Effector memory CD8-positive, alpha-beta T cell (primary cell): ENCODE measurements at regions not wholly inside any gene's neighbourhood (a gene's known extent, or its start where the extent isn't known, plus 50 kb on each side); places are given as distances from the start of the nearest gene placed in this dataset.
"Not testable (repeated sequence)": the region's sequence is repeated elsewhere in the genome, so short reads cannot be mapped to it uniquely, and the experiment has no call there.

Experiments
- ATAC-seq: fragments of 150-1000 bp; cut with Tn5 transposase; replicated peaks from 2 replicates; pipeline ENCODE4 v1.10.0; 2021; ENCODE audit warnings: mild to moderate bottlenecking, moderate library complexity
- DNase-seq, 3 experiments: peaks; one replicate each; pipeline ENCODE4 v3.0.0; 2021
- H3K27ac Mint-ChIP-seq, 2 donors: one replicate each; pipeline ENCODE4 v1.8.0; 2022; ENCODE audit warnings: mild to moderate bottlenecking in 2 of 2, mixed read lengths in 2 of 2, moderate library complexity in 2 of 2
- H3K27me3 Mint-ChIP-seq, 2 donors: one replicate each; pipeline ENCODE4 v1.8.0; 2022; ENCODE audit warnings: mixed read lengths in 2 of 2
- H3K36me3 Mint-ChIP-seq: one replicate; pipeline ENCODE4 v1.8.0; 2022; ENCODE audit warnings: mild to moderate bottlenecking, moderate library complexity, mixed read lengths; ENCODE audit not compliant: insufficient read depth
- H3K4me1 Mint-ChIP-seq, 2 donors: one replicate each; pipeline ENCODE4 v1.8.0; 2022; ENCODE audit warnings: low read depth in 2 of 2, mixed read lengths in 2 of 2
- H3K4me3 Mint-ChIP-seq, 2 donors: one replicate each; pipeline ENCODE4 v1.8.0; 2022; ENCODE audit warnings: mild to moderate bottlenecking in 2 of 2, mixed read lengths in 2 of 2, moderate library complexity in 2 of 2
- H3K9me3 Mint-ChIP-seq, 2 donors: one replicate each; pipeline ENCODE4 v1.8.0; 2022; ENCODE audit warnings: mixed read lengths in 2 of 2

DNA sequence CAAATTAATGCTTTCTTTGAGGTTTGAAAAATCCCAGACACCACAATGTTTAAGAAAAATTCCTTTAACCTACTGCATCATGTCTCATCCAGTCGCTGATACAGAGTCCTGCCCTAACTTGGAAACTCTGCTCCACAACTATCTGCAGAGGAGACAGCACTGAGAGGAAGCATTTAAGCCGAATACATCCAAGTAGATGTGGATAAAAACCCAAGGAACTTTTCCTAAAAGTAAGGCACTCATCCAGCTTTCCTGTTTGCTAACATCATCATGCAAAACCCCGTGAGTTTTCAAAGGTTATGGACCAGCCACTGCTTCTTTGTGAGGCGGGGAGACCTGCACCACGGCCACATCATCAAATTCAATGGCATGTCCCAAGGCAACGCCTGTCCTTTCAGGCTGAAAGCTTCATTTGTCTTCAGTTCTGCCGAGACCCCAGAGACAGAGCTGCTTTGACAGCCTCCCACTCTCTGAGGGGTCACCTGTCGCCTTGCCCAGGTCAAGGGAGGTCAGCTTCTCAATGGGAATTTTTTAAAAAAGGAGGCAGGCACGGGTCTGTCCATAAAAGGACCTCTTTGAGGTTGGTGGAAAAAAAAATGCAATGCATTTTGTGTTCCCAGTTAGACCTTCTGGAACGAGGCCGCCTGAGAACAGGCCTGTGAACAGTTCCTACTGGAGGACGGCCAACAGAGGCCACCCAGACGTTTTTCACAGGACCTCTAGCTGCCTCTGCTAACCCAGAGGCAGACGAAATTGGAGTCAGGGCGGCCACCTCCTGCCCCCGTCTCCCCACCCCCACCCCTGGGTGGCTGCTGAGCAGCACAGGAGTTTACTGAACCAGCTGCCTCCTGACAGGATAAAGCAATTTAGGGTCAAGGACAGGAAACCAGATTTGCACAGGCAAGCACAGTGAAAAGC is 142.5 kb upstream of the HDDC2 start:
- Mint-ChIP-seq H3K27me3 (peaks cover 14 to 24% of the 10 kb centered on the region in 2 donors), H3K4me1 (no peaks in the 10 kb centered on the region), H3K27ac (no peak overlapping the region), H3K36me3 (no peaks in the 10 kb centered on the region), H3K4me3 (no peak overlapping the region), H3K9me3 (no peaks in the 10 kb centered on the region)
- DNase-seq (no peak), ATAC-seq (no peak)

DNA sequence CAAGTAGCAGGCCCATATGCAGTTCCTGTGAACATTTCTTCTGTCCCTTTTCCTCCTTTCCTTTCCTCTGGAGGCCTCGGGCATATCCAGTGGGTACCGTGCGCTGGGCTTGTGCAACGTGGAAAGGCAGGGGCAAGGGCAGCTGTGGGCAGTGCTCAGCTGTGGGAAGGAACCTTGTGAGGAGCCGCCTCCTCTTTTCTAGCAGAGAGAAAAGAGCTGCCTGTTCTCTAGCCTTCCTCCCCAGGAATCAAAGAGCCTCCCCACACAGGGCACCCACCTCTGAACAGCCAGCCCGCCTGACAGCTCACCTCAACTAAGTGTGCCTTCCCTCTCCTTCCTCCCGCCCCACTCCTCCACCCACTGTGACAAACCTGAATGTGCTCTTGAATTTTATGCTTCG is 143.3 kb upstream of the HDDC2 start:
- Mint-ChIP-seq H3K4me3 (no peak overlapping the region), H3K27me3 (peaks cover 16 to 31% of the 10 kb centered on the region in 2 donors)
- no peak for ATAC-seq

DNA sequence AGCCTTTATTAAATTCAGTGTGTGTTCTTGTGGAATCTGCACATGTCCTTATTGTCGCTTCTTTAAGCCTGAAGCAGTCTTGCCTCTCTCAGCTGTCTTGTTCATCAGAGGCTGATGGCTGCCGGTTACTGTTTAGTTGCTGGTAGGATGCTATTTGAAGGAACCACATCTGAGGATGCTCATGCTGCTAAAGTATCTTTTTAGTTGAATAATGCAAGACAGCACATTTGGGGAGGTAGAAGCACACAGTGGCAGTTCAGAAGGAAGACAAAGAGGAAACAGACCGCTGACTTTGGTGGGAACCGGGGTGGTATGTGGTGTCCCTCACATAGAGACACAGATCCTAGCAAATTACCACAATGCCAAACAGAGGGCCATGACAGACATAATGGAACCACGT is 144.2 kb upstream of the HDDC2 start:
- Mint-ChIP-seq H3K27ac (no peak overlapping the region), H3K9me3 (no peaks in the 10 kb centered on the region), H3K36me3 (no peaks in the 10 kb centered on the region), H3K4me3 (no peak overlapping the region), H3K4me1 (no peaks in the 10 kb centered on the region), H3K27me3 (peaks cover 25 to 38% of the 10 kb centered on the region in 2 donors)
- ATAC-seq (no peak), DNase-seq (no peak)

More for the DNA sequence above, 143.3 kb upstream of the HDDC2 start:
- H3K27ac Mint-ChIP-seq, result no peak overlapping the region
- no peaks in the 10 kb centered on the region for H3K36me3 Mint-ChIP-seq
- H3K4me1 Mint-ChIP-seq, result no peaks in the 10 kb centered on the region
- no peak for DNase-seq
- no peaks in the 10 kb centered on the region for H3K9me3 Mint-ChIP-seq

DNA sequence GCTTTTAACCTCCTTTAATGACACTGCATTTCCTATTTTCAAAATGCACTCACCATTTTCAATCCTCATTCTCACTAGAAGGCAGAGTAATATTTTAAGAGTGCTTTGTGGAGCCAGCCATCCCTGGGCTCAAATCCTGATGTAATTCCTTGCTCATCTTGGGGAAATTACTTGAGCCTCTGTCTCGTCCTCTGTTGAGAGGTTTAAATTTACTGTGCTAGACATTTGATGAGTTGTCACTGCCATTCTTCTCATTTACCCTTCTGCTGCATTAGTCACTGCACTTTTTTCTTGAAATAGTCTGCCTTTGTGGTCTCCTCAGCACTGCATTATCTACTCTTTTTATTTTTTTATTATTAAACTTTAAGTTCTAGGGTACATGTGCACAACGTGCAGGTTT is 150.0 kb upstream of the HDDC2 start:
- Mint-ChIP-seq H3K27me3 (peaks cover 18 to 34% of the 10 kb centered on the region in 2 donors), H3K9me3 (peaks cover 0 to 3% of the 10 kb centered on the region in 2 donors), H3K4me3 (no peak overlapping the region), H3K36me3 (peaks cover 4% of the 10 kb centered on the region), H3K4me1 (peaks cover 0 to 2% of the 10 kb centered on the region in 2 donors), H3K27ac (no peak overlapping the region)
- DNase-seq (no peak), ATAC-seq (no peak)

DNA sequence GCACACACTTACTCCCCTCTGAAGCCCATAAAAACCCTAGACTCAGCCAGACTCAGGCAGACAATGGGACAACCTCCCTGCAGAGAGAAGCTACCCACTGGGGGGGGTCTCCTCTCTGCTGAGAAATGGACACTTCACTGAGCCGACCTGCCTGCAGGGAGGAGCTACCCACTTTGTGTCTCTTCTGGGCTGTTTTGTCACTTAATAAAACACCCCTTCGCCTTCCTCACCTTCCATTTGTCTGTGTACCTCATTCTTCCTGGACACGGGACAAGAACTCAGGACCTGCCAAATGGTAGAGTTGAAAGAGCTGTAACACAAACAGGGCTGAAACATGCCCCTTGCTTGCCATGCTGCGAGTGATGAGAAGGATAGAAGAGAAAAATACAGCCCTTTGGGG is 151.7 kb upstream of the HDDC2 start:
- ATAC-seq (no peak), DNase-seq (no peak)
- H3K36me3 Mint-ChIP-seq, result peaks cover 4% of the 10 kb centered on the region
- peaks cover 18 to 34% of the 10 kb centered on the region in 2 donors for H3K27me3 Mint-ChIP-seq
- H3K27ac Mint-ChIP-seq, result no peak overlapping the region
- peaks cover 0 to 3% of the 10 kb centered on the region in 2 donors for H3K9me3 Mint-ChIP-seq
- H3K4me1 Mint-ChIP-seq, result peaks cover 0 to 2% of the 10 kb centered on the region in 2 donors
- H3K4me3 Mint-ChIP-seq, result no peak overlapping the region

DNA sequence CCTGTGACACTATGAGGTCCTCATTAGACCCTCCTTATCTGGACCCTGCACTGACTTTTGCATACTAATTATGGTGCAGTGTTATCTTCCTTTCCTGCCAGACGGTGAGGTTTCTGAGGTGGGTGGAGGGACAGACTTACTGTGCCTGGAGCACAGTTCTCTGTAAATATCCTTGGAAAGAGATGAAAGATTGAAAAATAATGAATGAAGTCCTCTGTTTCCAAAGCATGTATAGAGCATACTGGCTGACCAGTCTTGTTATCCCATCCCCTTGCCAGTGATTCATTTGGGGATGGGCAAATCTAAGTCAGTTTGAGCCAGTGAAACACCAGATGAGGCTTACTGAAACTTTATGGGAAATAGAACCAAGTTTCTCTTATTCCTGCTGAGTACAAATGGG is 152.6 kb upstream of the HDDC2 start:
- H3K27me3 Mint-ChIP-seq, result peaks cover 18 to 34% of the 10 kb centered on the region in 2 donors

DNA sequence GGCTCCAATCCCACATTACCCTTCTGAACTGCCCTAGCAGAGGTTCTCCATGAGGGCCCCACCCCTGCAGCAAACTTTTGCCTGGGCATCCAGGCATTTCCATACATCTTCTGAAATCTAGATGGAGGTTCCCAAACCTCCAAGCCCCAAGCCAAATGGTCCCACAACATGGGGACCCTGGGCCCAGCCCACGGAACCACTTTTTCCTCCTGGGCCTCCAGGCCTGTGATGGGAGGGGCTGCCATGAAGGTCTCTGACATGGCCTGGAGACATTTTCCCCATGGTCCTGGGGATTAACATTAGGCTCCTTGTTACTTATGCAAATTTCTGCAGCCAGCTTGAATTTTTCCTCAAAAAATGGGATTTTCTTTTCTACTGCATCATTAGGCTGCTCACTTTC is 156.7 kb upstream of the HDDC2 start:
- ATAC-seq, DNase-seq, H3K27me3 Mint-ChIP-seq, H3K4me1 Mint-ChIP-seq, H3K27ac Mint-ChIP-seq, H3K4me3 Mint-ChIP-seq, H3K9me3 Mint-ChIP-seq, H3K36me3 Mint-ChIP-seq: not testable (repeated sequence)

More for the DNA sequence above, 152.6 kb upstream of the HDDC2 start:
- no peak for ATAC-seq
- Mint-ChIP-seq H3K27ac (no peak overlapping the region), H3K9me3 (peaks cover 0 to 5% of the 10 kb centered on the region in 2 donors), H3K4me3 (no peak overlapping the region), H3K36me3 (peaks cover 4% of the 10 kb centered on the region), H3K4me1 (peaks cover 0 to 2% of the 10 kb centered on the region in 2 donors)
- no peak for DNase-seq

DNA sequence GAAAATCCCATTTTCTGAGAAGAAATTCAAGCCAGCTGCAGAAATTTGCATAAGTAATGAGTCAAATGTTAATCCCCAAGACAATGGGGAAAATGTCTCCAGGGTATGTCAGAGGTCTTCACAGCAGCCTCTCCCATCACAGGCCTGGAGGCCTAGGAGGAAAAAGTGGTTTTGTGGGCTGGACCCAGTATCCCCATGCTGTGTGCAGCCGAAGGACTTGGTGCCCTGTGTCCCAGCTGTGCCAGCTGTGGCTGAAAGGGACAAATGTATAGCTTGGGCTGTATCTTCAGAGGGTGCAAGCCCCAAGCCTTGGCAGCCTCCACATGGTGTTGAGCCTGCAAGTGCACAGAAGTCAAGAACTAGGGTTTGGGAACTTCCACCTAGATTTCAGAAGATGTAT is 163.6 kb upstream of the HDDC2 start:
- H3K4me3 Mint-ChIP-seq, H3K36me3 Mint-ChIP-seq, H3K27ac Mint-ChIP-seq, H3K9me3 Mint-ChIP-seq, DNase-seq, H3K4me1 Mint-ChIP-seq, ATAC-seq: not testable (repeated sequence)
- peaks cover 33 to 62% of the 10 kb centered on the region in 2 donors for H3K27me3 Mint-ChIP-seq

DNA sequence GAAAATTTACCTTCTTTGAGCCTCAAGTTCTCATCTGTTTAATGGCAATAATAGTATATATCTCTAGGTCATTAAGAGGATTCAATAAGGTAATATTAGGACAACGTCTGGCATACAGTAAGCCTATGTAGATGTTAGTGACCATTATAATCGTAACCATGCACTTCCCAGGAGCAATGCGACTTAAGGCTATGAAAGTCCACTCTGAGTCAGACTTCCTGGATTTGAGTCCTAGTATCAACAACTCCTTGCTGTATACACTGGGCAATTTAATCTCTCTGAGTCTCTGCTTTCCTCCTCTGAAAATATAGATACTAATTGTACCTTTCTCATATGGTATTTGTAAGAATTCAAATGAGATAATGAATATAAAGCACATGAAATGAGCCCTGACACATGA is 168.1 kb upstream of the HDDC2 start:
- ATAC-seq (no peak), DNase-seq (no peak)
- peaks cover 28 to 50% of the 10 kb centered on the region in 2 donors for H3K27me3 Mint-ChIP-seq
- H3K27ac Mint-ChIP-seq, result no peak overlapping the region
- H3K9me3 Mint-ChIP-seq, result no peaks in the 10 kb centered on the region
- no peaks in the 10 kb centered on the region for H3K36me3 Mint-ChIP-seq
- H3K4me3 Mint-ChIP-seq, result no peak overlapping the region
- H3K4me1 Mint-ChIP-seq, result no peaks in the 10 kb centered on the region

DNA sequence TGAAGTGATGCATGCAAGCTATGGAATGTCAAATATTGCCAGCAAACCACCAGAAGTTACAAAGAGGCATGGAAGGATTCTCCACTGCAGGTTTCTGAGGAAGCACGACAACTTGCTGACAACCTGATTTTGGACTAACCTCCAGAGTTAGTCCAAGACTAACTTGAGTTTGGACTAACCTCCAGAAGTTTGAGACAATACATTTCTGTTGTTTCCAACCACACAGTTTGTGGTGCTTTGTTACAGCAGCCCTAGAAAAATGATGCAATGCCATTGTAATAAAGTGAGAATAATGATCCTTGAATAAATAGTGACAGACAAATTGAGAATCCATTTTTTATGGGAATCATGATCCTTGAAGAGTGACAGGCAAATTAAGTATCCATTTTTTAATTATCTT is 169.9 kb upstream of the HDDC2 start:
- Mint-ChIP-seq H3K27me3 (peaks cover 31 to 32% of the 10 kb centered on the region in 2 donors), H3K9me3 (no peaks in the 10 kb centered on the region), H3K4me1 (no peaks in the 10 kb centered on the region), H3K36me3 (no peaks in the 10 kb centered on the region), H3K4me3 (no peak overlapping the region), H3K27ac (no peak overlapping the region)
- ATAC-seq (no peak), DNase-seq (no peak)

DNA sequence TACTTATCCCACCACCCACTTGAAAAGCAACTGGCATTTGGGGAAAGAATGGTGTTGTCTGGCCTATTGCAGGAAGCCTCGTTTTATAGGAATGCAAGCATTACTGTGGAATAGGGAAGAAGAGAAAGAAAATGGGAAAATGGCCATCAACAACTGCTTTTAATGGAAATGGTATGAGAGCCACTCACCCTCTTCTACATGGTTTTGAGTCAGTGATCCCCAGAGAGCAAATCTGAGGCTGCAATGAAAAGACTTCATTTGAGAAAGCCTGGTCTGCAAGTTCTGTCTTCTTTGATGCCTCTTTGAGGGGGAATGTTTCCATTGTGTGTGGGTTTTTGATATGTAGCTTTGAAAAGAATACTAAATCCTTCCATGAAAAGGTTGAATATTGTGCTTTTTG is 172.3 kb upstream of the HDDC2 start:
- H3K9me3 Mint-ChIP-seq, result no peaks in the 10 kb centered on the region
- DNase-seq (no peak), ATAC-seq (no peak)
- no peak overlapping the region for H3K4me3 Mint-ChIP-seq
- no peaks in the 10 kb centered on the region for H3K36me3 Mint-ChIP-seq
- no peaks in the 10 kb centered on the region for H3K4me1 Mint-ChIP-seq
- H3K27me3 Mint-ChIP-seq, result peaks cover 9 to 17% of the 10 kb centered on the region in 2 donors
- H3K27ac Mint-ChIP-seq, result no peak overlapping the region

DNA sequence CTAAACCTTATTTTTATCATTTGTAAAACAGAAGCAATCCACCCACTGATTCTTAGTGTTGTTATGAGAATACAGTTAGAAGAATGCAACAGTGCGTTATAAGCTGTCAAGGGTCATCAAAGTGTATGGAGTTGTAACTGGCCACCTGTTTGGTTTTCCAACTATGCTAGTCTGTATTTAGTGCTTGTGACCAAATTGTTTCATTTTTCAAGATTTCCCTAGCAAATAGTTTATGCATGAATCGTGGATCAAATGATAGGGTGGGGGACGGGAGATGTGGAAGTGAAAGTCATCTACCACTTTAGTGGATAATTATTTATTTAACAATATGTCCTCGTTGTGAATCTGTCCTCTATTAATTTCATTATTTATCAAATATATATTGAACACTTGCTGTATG is 175.4 kb upstream of the HDDC2 start:
- no peak for DNase-seq
- Mint-ChIP-seq H3K4me1 (no peaks in the 10 kb centered on the region), H3K9me3 (no peaks in the 10 kb centered on the region), H3K4me3 (no peak overlapping the region), H3K36me3 (no peaks in the 10 kb centered on the region), H3K27me3 (peaks cover 0 to 6% of the 10 kb centered on the region in 2 donors), H3K27ac (no peak overlapping the region)
- ATAC-seq, result no peak

DNA sequence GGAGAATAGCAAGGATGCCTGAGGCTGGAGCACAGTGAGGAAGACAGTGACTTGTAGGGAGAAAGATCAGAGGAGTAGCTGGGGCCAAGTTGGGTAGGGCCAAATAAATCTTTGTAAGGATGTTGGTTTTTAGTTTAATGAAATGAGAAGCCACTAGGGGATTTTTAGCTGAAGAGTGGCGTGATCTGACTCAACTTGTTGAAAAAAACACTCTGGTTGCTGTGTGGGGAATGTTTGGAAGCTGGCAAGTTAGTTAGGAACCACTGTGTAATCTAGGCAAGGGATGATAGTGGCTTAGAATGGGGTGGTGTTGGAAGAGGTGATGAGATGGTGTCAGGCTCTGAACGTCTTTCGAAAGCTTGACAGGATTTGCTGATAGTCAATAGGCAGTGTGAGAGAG is 176.1 kb upstream of the HDDC2 start:
- Mint-ChIP-seq H3K27ac (no peak overlapping the region), H3K9me3 (no peaks in the 10 kb centered on the region), H3K4me3 (no peak overlapping the region), H3K36me3 (no peaks in the 10 kb centered on the region), H3K4me1 (no peaks in the 10 kb centered on the region), H3K27me3 (peaks cover 0 to 6% of the 10 kb centered on the region in 2 donors)
- DNase-seq (no peak), ATAC-seq (no peak)

DNA sequence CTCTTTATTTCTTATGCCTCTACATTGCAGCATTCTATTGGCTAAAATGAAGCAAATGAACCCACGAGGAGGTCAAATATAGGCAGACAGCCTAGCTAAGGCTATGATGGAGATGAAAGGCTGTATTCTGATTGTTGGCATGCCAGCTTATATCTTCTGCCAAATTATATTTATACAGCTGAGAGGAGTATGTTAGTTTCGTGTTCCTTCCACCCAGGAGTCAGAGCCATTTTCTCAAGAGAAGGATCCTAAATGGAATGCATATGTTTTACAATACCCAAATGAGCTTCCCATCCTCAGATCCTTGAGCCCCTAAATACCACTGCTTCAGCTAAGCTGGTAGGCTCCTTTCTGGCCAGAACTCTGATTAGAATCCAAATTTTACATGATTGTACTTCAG is 178.4 kb upstream of the HDDC2 start:
- H3K9me3 Mint-ChIP-seq, result no peaks in the 10 kb centered on the region
- DNase-seq (no peak), ATAC-seq (no peak)
- H3K4me1 Mint-ChIP-seq, result no peaks in the 10 kb centered on the region
- H3K27ac Mint-ChIP-seq, result no peak overlapping the region
- H3K27me3 Mint-ChIP-seq, result peaks cover 18% of the 10 kb centered on the region in 2 donors
- H3K4me3 Mint-ChIP-seq, result no peak overlapping the region
- no peaks in the 10 kb centered on the region for H3K36me3 Mint-ChIP-seq
